MM.1S (cell line): ENCODE measurements at regions not wholly inside any gene's neighbourhood (a gene's known extent, or its start where the extent isn't known, plus 50 kb on each side); places are given as distances from the start of the nearest gene placed in this dataset.

Experiments used
- DNase-seq: peaks from one replicate; pipeline ENCODE4 v3.0.0-alpha.2; 2015
- H2AFZ ChIP-seq: fragments of 300-600 bp; sonication (generic); 2 replicates; pipeline ENCODE4 v1.6.0; 2016; ENCODE audit warnings: antibody characterized with exemption, low read length
- H3F3A ChIP-seq: fragments of 300-600 bp; sonication (generic); 2 replicates; pipeline ENCODE4 v1.6.1; 2016; ENCODE audit warnings: mild to moderate bottlenecking, antibody characterized with exemption, low read length, moderate library complexity, mixed read lengths; ENCODE audit not compliant: insufficient read depth
- H3K27ac ChIP-seq: fragments of 300-600 bp; sonication (generic); 2 replicates; pipeline ENCODE4 v1.5.1; 2016; ENCODE audit warnings: mild to moderate bottlenecking, low read length
- H3K27me3 ChIP-seq: fragments of 300-600 bp; sonication (generic); replicated peaks from 2 replicates; pipeline ENCODE4 v1.6.0; 2016; ENCODE audit warnings: low read length; ENCODE audit not compliant: insufficient read depth
- H3K36me3 ChIP-seq: fragments of 300-600 bp; sonication (generic); replicated peaks from 2 replicates; pipeline ENCODE4 v1.6.1; 2016; ENCODE audit warnings: mild to moderate bottlenecking, low read length, mixed read lengths; ENCODE audit not compliant: insufficient read depth
- H3K4me1 ChIP-seq: fragments of 300-600 bp; sonication (generic); 2 replicates; pipeline ENCODE4 v1.6.1; 2016; ENCODE audit warnings: low read length, mixed read lengths
- H3K4me2 ChIP-seq: fragments of 300-600 bp; sonication (generic); 2 replicates; pipeline ENCODE4 v1.6.0; 2016; ENCODE audit warnings: low read depth, low read length
- H3K4me3 ChIP-seq: fragments of 300-600 bp; sonication (generic); 2 replicates; pipeline ENCODE4 v1.5.1; 2016; ENCODE audit warnings: low read length, mixed read lengths
- H3K79me2 ChIP-seq: fragments of 300-600 bp; sonication (generic); 2 replicates; pipeline ENCODE4 v1.6.1; 2016; ENCODE audit warnings: mixed run types, low read length, mixed read lengths
- H3K9ac ChIP-seq: fragments of 300-600 bp; sonication (generic); 2 replicates; pipeline ENCODE4 v1.6.1; 2016; ENCODE audit warnings: low read length, mixed read lengths
- H3K9me2 ChIP-seq: fragments of 300-600 bp; sonication (generic); replicated peaks from 2 replicates; pipeline ENCODE4 v1.6.1; 2016; ENCODE audit warnings: mild to moderate bottlenecking, low read length, mixed read lengths; ENCODE audit not compliant: insufficient read depth
- H3K9me3 ChIP-seq: fragments of 300-600 bp; sonication (generic); replicated peaks from 2 replicates; pipeline ENCODE4 v1.6.1; 2016; ENCODE audit warnings: mild to moderate bottlenecking, low read length, mixed read lengths; ENCODE audit not compliant: insufficient read depth
- H4K20me1 ChIP-seq: fragments of 300-600 bp; sonication (generic); 2 replicates; pipeline ENCODE4 v1.6.1; 2016; ENCODE audit warnings: mild to moderate bottlenecking, low read length, moderate library complexity, mixed read lengths; ENCODE audit not compliant: insufficient read depth
- EZH2 ChIP-seq: fragments of 300-600 bp; sonication (generic); optimal IDR thresholded peaks from 2 replicates; pipeline ENCODE3; 2017; ENCODE audit warnings: low read depth, mild to moderate bottlenecking, antibody characterized with exemption, low read length, mixed read lengths
- EZH2phosphoT487 ChIP-seq: fragments of 300-600 bp; sonication (generic); IDR thresholded peaks from 2 replicates; pipeline ENCODE4 v1.6.1; 2018; ENCODE audit warnings: antibody characterized with exemption, low read length
- TF ChIP-seq, protein P1 (sequence below): fragments of 300-600 bp; sonication (generic); IDR thresholded peaks from 2 replicates; pipeline ENCODE4 v1.5.1; 2016; ENCODE audit warnings: antibody characterized with exemption, low read length, mixed read lengths

DNA sequence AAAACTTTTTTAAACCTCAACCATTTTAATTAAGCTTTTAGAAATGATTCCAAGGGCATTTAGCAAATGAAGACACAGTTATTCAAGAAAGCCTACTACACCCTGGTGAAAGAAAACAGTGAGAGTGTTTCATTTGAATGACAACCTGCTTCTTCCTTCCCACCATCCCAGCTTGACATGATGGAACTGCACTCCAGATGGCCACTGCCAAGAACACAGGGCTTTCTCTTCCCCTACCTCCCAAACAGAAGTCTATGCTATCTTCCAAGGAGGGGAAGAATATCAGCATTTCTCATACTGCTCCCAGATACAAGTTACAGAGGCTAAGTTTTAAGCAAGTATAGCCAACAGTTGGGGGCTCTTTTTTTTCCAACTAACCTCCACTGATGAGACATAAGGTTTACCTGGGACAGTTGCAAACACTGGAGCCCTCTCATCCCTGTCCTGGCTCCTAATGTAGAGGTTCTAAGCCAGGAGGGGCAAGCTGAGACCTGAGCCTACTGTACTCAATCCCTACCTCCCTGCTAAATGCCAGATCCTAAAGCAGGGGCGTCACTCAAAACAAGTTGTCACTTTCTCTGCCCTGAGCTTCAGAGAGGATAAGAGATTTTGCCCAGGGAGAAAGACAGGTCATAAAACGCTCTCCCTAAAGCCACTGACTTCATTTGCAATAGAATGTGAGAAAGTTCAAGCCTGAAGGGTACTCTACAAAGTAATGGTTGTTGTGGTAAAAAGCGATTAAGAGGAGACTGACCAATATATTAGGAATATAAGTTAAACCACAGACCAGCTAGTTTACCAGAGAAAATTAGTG lies 88.5 kb upstream of the SLC27A6 start:
- no peaks in the 10 kb centered on the region for H3K36me3 ChIP-seq
- H3K4me1 ChIP-seq = no peaks in the 10 kb centered on the region
- H4K20me1 ChIP-seq = no peaks in the 10 kb centered on the region
- no peaks in the 10 kb centered on the region for H3F3A ChIP-seq
- DNase-seq = no peak
- H3K27me3 ChIP-seq = no peaks in the 10 kb centered on the region
- no peak overlapping the region for H3K4me2 ChIP-seq
- no peak overlapping the region for H3K27ac ChIP-seq
- TF ChIP-seq EZH2phosphoT487 (no peak), EZH2 (no peak)
- TF ChIP-seq, protein P1, sequence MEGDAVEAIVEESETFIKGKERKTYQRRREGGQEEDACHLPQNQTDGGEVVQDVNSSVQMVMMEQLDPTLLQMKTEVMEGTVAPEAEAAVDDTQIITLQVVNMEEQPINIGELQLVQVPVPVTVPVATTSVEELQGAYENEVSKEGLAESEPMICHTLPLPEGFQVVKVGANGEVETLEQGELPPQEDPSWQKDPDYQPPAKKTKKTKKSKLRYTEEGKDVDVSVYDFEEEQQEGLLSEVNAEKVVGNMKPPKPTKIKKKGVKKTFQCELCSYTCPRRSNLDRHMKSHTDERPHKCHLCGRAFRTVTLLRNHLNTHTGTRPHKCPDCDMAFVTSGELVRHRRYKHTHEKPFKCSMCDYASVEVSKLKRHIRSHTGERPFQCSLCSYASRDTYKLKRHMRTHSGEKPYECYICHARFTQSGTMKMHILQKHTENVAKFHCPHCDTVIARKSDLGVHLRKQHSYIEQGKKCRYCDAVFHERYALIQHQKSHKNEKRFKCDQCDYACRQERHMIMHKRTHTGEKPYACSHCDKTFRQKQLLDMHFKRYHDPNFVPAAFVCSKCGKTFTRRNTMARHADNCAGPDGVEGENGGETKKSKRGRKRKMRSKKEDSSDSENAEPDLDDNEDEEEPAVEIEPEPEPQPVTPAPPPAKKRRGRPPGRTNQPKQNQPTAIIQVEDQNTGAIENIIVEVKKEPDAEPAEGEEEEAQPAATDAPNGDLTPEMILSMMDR = no peak
- H3K79me2 ChIP-seq = no peaks in the 10 kb centered on the region
- no peaks in the 10 kb centered on the region for H3K9me2 ChIP-seq
- no peak overlapping the region for H2AFZ ChIP-seq
- H3K9me3 ChIP-seq = no peaks in the 10 kb centered on the region
- no peak overlapping the region for H3K9ac ChIP-seq
- no peak overlapping the region for H3K4me3 ChIP-seq

DNA sequence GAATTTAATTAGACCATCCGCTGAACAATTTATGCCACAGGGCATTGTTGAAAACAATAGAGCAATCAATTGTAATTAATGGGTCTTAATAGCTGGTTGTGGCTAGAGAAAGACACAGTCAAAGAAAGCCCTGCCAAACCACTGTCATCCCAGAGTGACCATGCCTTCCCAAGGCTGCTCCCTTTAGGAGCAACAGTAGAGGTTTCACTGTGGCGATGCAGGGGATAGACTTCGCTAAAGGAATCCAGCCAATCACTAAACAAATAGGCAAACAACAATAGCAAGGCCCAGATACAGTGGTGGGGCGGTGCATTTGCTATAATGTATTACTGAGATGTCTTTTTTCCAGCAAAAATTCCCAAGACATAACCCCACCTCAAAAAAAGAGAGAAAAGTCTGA lies 87.8 kb upstream of the SLC27A6 start:
- no peaks in the 10 kb centered on the region for H3K4me1 ChIP-seq
- H3K27me3 ChIP-seq = no peaks in the 10 kb centered on the region
- no peak overlapping the region for H2AFZ ChIP-seq
- H3K9me2 ChIP-seq = no peaks in the 10 kb centered on the region
- TF ChIP-seq, protein P1 = no peak
- no peak for TF ChIP-seq EZH2phosphoT487
- H3K4me3 ChIP-seq = no peak overlapping the region
- no peak overlapping the region for H3K27ac ChIP-seq
- H3K79me2 ChIP-seq = no peaks in the 10 kb centered on the region
- no peaks in the 10 kb centered on the region for H3K9me3 ChIP-seq
- no peak overlapping the region for H3K9ac ChIP-seq
- H4K20me1 ChIP-seq = no peaks in the 10 kb centered on the region
- H3F3A ChIP-seq = no peaks in the 10 kb centered on the region
- no peak for DNase-seq
- H3K36me3 ChIP-seq = no peaks in the 10 kb centered on the region
- no peak overlapping the region for H3K4me2 ChIP-seq

DNA sequence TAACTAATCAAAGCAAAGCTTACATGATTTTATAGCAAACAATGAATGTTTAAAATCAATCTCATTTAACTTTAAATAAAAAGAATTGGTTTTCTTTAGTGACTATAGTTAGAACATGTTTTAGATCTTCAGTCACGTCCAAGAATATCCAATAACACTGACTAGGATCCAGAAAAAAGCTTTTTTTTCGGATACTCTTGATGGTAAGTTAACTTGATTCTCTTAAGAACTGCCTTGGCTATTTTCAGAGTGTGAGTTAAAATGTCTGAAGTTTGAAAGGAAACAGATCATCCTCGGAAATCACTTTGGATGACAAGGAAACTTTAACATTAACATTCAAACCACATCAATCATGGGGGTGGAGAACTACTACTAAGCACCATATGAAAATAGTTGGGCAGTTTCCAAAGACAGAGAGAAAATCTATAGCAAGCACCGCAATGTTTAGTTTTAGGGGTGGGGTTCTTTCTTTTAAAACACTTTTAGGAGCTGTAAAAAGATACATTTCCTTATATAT lies 83.7 kb upstream of the SLC27A6 start:
- Histone ChIP-seq H3K27me3 (no peaks in the 10 kb centered on the region), H3F3A (no peaks in the 10 kb centered on the region), H3K9ac (no peak overlapping the region), H3K9me3 (no peaks in the 10 kb centered on the region), H3K4me2 (no peak overlapping the region), H4K20me1 (no peaks in the 10 kb centered on the region), H3K4me1 (no peaks in the 10 kb centered on the region), H3K9me2 (no peaks in the 10 kb centered on the region), H3K79me2 (no peaks in the 10 kb centered on the region), H2AFZ (no peak overlapping the region), H3K27ac (no peak overlapping the region), H3K36me3 (no peaks in the 10 kb centered on the region), H3K4me3 (no peak overlapping the region)
- TF ChIP-seq, protein P1 = no peak
- TF ChIP-seq EZH2 (no peak), EZH2phosphoT487 (no peak)
- DNase-seq = no peak
